ENCODE measurements at regions not wholly inside any gene's neighbourhood (a gene's known extent, or its start where the extent isn't known, plus 50 kb on each side); places are given as distances from the start of the nearest gene placed in this dataset. TPM values are rescaled to one million over a fixed set of nuclear protein-coding genes. Genes with fewer than 3 reads are reported as not detected.
"Not testable (repeated sequence)": the region's sequence is repeated elsewhere in the genome, so short reads cannot be mapped to it uniquely, and the experiment has no call there.

- TF ChIP-seq CTCF (IDR thresholded peaks at IDR 0.05; ENCODE audit: insufficient read depth, low read length), result no peak
- no peak overlapping the region for H3K4me3 ChIP-seq (ENCODE audit: low read depth, low read length)
- no peak for DNase-seq (ENCODE audit: low read depth)
Observed at GRCh38 chr12:33926095-33926494, 96.2 kb upstream of the ALG10 start.

GRCh38 chr12:33937669-33938068 is 84.6 kb upstream of the ALG10 start:
- H3K4me3 ChIP-seq (ENCODE audit: low read depth, low read length); DNase-seq (ENCODE audit: low read depth): not testable (repeated sequence)

GRCh38 chr12:33942172-33942571 is 80.1 kb upstream of the ALG10 start:
- TF ChIP-seq CTCF (IDR thresholded peaks at IDR 0.05; ENCODE audit: insufficient read depth, low read length), result no peak
- DNase-seq (ENCODE audit: low read depth), result no peak
- H3K4me3 ChIP-seq (ENCODE audit: low read depth, low read length), result no peak overlapping the region

- H3K4me3 ChIP-seq (ENCODE audit: low read depth, low read length), result no peak overlapping the region
- no peak for TF ChIP-seq CTCF (IDR thresholded peaks at IDR 0.05; ENCODE audit: insufficient read depth, low read length)
- DNase-seq (ENCODE audit: low read depth), result no peak
Observed at GRCh38 chr12:33944703-33945437, 77.4 kb upstream of the ALG10 start.

- no peak for DNase-seq (ENCODE audit: low read depth)
- H3K4me3 ChIP-seq (ENCODE audit: low read depth, low read length), result no peak overlapping the region
- no peak for TF ChIP-seq CTCF (IDR thresholded peaks at IDR 0.05; ENCODE audit: insufficient read depth, low read length)
Observed at GRCh38 chr12:33945438-33945784, 76.9 kb upstream of the ALG10 start.

GRCh38 chr12:33966219-33966618 is 56.1 kb upstream of the ALG10 start:
- not testable (repeated sequence) for H3K4me3 ChIP-seq (ENCODE audit: low read depth, low read length); DNase-seq (ENCODE audit: low read depth)

- TF ChIP-seq CTCF (IDR thresholded peaks at IDR 0.05; ENCODE audit: insufficient read depth, low read length), result no peak
- H3K4me3 ChIP-seq (ENCODE audit: low read depth, low read length), result no peak overlapping the region
- DNase-seq (ENCODE audit: low read depth), result no peak
Observed at GRCh38 chr12:33967760-33968159, 54.5 kb upstream of the ALG10 start.

Small RNA genes lying in the stretch of these regions (small RNA-seq; reads per million reads assigned to genes)
- not detected for gene RNU6-400P
- not detected for gene RNU6-472P

Measured in fibroblast of the aortic adventitia (primary cell).